GM06990 (cell line): ENCODE measurements at regions not wholly inside any gene's neighbourhood (a gene's known extent, or its start where the extent isn't known, plus 50 kb on each side); places are given as distances from the start of the nearest gene placed in this dataset.
"Not testable (repeated sequence)": the region's sequence is repeated elsewhere in the genome, so short reads cannot be mapped to it uniquely, and the experiment has no call there.

Experiments
- DNase-seq: peaks from one replicate; pipeline ENCODE4 v3.0.0-alpha.2; 2011; ENCODE audit not compliant: insufficient read length; ENCODE audit errors: extremely low read depth
- H3K27me3 ChIP-seq: replicated peaks from 2 replicates; pipeline ENCODE4 v1.6.0; 2011; ENCODE audit warnings: low read length; ENCODE audit not compliant: control insufficient read depth, insufficient read depth
- H3K36me3 ChIP-seq: 2 replicates; pipeline ENCODE4 v1.5.1; 2011; ENCODE audit warnings: low read length; ENCODE audit not compliant: control insufficient read depth, insufficient read depth
- H3K4me3 ChIP-seq: replicated peaks from 2 replicates; pipeline ENCODE4 v1.5.1; 2011; ENCODE audit warnings: low read depth, mild to moderate bottlenecking, control low read depth, low read length
- TF ChIP-seq, protein P1 (sequence below): IDR thresholded peaks from 2 replicates; pipeline ENCODE4 v1.5.1; 2011; ENCODE audit warnings: low read length, control low read depth, mild to moderate bottlenecking, inconsistent platforms; ENCODE audit not compliant: insufficient read depth, poor library complexity, severe bottlenecking

DNA sequence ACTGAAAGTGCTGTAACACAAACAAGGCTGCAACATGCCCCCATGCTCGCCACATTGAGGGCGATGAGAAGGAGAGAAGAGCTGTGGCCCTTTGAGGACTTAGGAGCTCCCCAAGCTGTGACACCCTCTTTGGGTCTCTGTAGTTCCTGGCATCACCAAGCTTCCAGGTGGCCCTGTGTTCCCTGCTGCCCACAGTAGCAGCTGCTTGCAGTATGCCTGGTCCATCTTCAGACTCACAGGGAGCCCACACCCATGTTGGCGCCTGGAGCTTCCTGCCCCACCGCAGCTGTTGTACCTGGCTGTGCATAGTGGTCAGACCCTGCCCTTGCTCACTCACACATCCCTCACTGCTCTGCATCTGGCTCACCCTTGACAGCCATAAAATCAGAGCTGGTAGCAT lies 401.2 kb upstream of the NRG3 start:
- no peak for DNase-seq
- TF ChIP-seq, protein P1, sequence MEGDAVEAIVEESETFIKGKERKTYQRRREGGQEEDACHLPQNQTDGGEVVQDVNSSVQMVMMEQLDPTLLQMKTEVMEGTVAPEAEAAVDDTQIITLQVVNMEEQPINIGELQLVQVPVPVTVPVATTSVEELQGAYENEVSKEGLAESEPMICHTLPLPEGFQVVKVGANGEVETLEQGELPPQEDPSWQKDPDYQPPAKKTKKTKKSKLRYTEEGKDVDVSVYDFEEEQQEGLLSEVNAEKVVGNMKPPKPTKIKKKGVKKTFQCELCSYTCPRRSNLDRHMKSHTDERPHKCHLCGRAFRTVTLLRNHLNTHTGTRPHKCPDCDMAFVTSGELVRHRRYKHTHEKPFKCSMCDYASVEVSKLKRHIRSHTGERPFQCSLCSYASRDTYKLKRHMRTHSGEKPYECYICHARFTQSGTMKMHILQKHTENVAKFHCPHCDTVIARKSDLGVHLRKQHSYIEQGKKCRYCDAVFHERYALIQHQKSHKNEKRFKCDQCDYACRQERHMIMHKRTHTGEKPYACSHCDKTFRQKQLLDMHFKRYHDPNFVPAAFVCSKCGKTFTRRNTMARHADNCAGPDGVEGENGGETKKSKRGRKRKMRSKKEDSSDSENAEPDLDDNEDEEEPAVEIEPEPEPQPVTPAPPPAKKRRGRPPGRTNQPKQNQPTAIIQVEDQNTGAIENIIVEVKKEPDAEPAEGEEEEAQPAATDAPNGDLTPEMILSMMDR = no peak
- H3K4me3 ChIP-seq = no peak overlapping the region
- no peaks in the 10 kb centered on the region for H3K27me3 ChIP-seq
- no peaks in the 10 kb centered on the region for H3K36me3 ChIP-seq

DNA sequence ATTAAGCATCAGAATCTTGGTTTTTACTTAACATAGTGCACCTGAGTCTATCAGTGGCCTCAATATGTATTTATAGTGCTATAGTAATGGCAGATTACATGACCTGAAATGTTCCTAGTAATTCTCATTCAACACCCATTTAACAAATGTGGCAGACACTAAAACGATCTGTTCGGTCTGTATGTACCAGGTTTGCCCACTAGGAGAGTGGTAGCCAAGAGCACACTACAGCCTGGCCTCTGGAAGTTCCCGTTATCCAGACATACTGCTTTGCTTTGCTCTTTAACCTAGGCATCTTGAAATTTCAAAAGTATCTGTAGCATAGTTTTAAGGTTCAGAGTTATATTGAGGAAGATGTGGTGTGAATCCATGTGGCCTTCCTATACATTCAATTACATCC lies 395.7 kb upstream of the NRG3 start:
- H3K27me3 ChIP-seq = no peaks in the 10 kb centered on the region
- TF ChIP-seq, protein P1 = no peak
- no peak overlapping the region for H3K4me3 ChIP-seq
- no peak for DNase-seq
- no peaks in the 10 kb centered on the region for H3K36me3 ChIP-seq

DNA sequence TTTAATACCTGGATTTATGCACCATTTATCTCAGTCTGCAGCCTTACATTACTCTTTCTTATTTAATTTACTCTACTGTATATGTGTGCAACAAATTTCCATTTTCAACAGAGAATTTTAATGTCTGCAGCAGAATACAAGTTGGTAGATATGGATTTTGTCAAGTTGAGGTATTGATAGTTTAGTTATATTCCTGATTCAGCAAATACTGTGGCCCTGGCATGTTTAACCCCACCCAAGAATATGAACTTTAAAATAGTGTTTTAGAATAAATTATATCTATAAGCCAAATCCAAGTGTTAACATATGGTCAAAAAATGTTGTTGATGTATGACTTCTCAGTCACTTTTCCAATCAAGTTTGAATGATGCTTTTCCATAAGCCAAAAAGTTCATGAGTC lies 378.4 kb upstream of the NRG3 start:
- Histone ChIP-seq H3K4me3 (no peak overlapping the region), H3K36me3 (no peaks in the 10 kb centered on the region), H3K27me3 (no peaks in the 10 kb centered on the region)
- TF ChIP-seq, protein P1 = no peak
- no peak for DNase-seq

DNA sequence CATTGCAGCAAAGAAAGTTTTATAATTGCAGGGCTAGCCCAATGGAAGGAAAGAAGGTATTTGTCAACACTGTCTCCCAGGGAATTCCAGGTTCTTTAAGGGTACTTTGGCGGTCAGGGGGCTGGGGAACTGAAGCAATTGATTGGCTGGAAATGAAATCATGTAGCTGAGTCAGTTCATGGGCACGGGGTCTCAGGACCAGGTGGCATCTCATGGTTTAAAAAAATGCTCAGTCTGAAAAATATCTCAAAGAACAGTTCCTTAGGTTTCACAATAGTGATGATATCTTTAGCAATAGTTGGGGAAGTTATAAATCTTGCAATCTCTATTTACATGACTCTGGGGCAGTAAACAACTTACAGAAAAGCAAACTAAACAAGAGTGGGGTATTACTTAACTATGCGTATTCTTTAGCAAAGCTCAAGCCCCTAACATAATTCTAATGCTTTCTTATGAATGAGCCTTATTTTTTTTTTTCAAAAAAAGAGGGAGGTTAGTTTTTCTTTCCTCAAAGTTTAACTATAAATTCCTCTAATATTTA lies 376.9 kb upstream of the NRG3 start:
- no peak for DNase-seq
- Histone ChIP-seq H3K36me3 (no peaks in the 10 kb centered on the region), H3K27me3 (no peaks in the 10 kb centered on the region), H3K4me3 (no peak overlapping the region)
- TF ChIP-seq, protein P1 = no peak

DNA sequence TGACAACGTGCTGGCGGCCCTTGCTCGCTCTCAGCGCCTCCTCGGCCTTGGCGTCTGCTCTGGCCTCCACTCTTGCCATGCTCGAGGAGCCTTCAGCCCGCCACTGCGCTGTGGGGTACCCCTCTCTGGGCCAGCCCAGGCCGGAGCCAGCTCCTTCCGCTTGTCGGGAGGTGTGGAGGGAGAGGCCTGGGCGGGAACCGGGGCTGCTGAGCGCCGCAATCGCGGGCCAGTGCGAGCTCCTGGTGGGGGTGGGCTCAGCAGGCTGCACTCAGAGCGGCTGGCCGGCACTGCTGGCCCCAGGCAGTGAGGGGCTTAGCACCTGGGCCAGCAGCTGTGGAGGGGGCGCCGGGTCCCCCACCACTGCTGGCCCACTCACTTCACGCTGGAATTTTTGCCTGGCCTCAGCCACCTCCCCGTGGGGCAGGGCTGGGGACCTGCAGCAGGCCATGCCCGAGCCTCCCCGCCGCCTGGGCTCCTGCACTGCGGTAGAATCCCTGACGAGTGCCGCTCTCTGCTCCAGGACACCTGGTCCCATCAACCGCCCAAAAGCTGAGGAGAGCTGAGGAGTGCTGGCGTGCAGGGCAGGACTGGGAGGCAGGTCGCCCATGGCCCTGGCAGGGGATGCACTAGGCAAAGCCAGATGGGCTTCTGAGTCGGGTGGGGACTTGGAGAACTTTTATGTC lies 372.2 kb upstream of the NRG3 start:
- H3K36me3 ChIP-seq = no peaks in the 10 kb centered on the region
- no peak overlapping the region for H3K4me3 ChIP-seq
- no peak for DNase-seq
- TF ChIP-seq, protein P1 = no peak
- no peaks in the 10 kb centered on the region for H3K27me3 ChIP-seq

DNA sequence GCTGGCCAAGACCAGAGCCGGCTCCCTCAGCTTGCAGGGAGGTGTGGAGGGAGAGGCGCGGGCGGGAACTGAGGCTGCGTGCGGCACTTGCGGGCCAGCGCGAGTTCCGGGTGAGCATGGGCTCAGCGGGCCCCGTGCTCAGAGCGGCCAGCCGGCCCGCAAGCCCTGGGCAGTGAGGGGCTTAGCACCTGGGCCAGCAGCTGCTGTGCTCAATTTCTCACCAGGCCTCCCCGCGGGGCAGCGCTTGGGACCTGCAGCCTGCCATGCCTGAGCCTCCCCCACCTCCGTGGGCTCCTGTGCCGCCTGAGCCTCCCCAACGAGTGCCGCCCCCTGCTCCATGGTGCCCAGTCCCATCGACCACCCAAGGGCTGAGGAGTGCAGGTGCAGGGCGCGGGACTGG lies 369.2 kb upstream of the NRG3 start:
- H3K4me3 ChIP-seq, DNase-seq, H3K36me3 ChIP-seq, H3K27me3 ChIP-seq: not testable (repeated sequence)
